HAP-1 (cell line): ENCODE measurements at regions not wholly inside any gene's neighbourhood (a gene's known extent, or its start where the extent isn't known, plus 50 kb on each side); places are given as distances from the start of the nearest gene placed in this dataset.
"Not testable (repeated sequence)": the region's sequence is repeated elsewhere in the genome, so short reads cannot be mapped to it uniquely, and the experiment has no call there.

Experiments
- DNase-seq, 2 experiments: peaks; one replicate each; pipeline ENCODE4 v3.0.0-alpha.2; 2016 to 2020; ENCODE audit warnings: low spot score in 2 of 2
- H3K27me3 ChIP-seq: fragments of 250-450 bp; sonication (Bioruptor Pico); 2 replicates; pipeline ENCODE4 v1.5.1; 2020; ENCODE audit warnings: low read depth, mild to moderate bottlenecking, moderate library complexity
- H3K36me3 ChIP-seq: fragments of 250-450 bp; sonication (Bioruptor Pico); replicated peaks from 2 replicates; pipeline ENCODE4 v1.5.1; 2020; ENCODE audit warnings: mild to moderate bottlenecking
- H3K4me1 ChIP-seq: fragments of 250-450 bp; sonication (Bioruptor Pico); 2 replicates; pipeline ENCODE4 v1.5.1; 2020; ENCODE audit warnings: mild to moderate bottlenecking
- H3K4me3 ChIP-seq: fragments of 250-450 bp; sonication (Bioruptor Pico); 2 replicates; pipeline ENCODE4 v1.5.1; 2020; ENCODE audit warnings: mild to moderate bottlenecking, moderate library complexity
- H3K9me3 ChIP-seq: fragments of 250-450 bp; sonication (Bioruptor Pico); 2 replicates; pipeline ENCODE4 v1.5.1; 2020; ENCODE audit warnings: mild to moderate bottlenecking, moderate library complexity
- in situ Hi-C: fragments of 300-500 bp; cut with MboI; formaldehyde crosslinking; loops from 3 replicates; pipeline ENCODE4 v1.14.3; 2020; ENCODE audit warnings: low sequenced_read_pairs, inconsistent platforms, mixed read lengths

DNA sequence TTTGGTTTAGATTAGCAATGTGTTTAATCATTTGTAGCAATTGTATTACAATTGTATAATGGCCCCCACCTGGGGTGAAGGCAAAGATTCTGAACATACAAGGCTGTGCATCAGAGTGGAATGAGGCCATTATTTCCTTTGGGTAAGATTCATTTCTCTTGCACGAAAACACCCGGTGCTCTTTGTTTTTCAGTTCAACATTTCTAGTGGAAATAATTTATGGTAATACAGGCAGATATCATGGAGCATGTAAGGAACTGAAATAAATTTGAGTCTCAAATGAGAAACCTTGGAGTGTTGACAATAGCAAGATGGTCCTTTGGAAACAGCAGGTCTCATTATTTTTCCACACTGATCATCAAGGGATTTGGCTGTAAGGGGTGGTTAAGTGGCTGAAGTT is 475.9 kb downstream of the GABRG2 start:
- Histone ChIP-seq H3K9me3 (no peaks in the 10 kb centered on the region), H3K4me3 (no peak overlapping the region), H3K4me1 (no peaks in the 10 kb centered on the region), H3K36me3 (no peaks in the 10 kb centered on the region), H3K27me3 (no peaks in the 10 kb centered on the region)
- no peak for DNase-seq
- in situ Hi-C loops, result no loop called here

DNA sequence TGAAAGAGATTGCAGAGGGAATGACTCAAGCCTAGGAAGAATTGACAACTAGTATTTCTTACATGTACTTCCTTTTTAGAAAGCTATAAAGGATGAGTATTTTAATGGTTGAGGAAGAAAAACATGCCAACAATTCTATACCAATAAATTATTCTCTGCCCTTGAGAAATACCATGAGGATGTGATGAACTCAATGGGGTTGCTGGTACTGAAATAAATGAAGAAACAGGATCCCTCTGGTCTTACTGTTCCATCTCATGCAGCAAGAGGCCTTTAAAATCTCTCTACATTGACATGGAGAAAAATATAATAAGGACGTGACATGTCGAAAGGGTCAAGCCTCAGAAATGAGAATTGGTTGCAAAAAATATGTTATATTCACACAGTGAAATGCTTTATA is 477.3 kb downstream of the GABRG2 start:
- in situ Hi-C loops, result no loop called here
- no peak for DNase-seq
- Histone ChIP-seq H3K36me3 (no peaks in the 10 kb centered on the region), H3K4me3 (no peak overlapping the region), H3K4me1 (no peaks in the 10 kb centered on the region), H3K27me3 (no peaks in the 10 kb centered on the region), H3K9me3 (no peaks in the 10 kb centered on the region)

DNA sequence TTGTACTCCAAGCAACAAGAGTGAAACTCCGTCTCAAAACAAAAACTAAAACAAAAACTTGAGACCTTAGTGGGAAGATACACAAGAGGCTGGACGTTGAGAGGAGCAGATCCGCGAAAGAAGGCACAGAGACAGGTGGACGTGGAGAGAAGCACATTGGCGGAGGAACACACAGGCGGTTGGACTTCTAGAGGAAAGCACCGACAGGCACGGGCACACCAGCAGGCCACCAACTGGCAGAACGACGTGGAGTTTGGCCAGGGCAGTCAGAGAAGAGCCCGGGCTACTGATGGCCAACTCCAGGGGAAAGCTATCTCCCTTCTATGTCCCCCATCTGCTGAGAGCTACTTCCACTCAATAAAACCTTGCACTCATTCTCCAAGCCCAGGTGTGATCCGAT is 482.7 kb downstream of the GABRG2 start:
- no peaks in the 10 kb centered on the region for H3K9me3 ChIP-seq
- no peaks in the 10 kb centered on the region for H3K4me1 ChIP-seq
- no peak overlapping the region for H3K4me3 ChIP-seq
- H3K27me3 ChIP-seq, result no peaks in the 10 kb centered on the region
- DNase-seq, result no peak
- no peaks in the 10 kb centered on the region for H3K36me3 ChIP-seq
- in situ Hi-C loops, result no loop called here

DNA sequence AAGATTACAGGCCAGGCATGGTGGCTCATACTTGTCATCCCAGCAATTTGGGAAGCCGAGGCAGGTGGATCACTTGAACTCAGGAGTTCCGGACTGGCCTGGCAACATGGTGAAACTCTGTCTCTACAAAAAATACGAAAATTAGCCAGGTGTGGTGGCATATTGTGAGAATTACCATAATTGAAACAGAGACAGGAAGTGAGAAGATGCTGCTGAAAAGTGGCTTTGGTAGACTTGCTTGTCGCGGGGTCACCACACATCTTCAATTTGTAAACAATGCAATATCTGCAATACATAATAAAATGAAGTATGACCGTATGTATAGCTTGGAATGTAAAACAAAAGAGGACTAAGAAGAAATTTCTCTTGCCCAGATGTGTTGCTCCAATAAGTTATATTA is 490.5 kb downstream of the GABRG2 start:
- H3K27me3 ChIP-seq, result no peaks in the 10 kb centered on the region
- H3K4me3 ChIP-seq, result no peak overlapping the region
- in situ Hi-C loops, result no loop called here
- no peak for DNase-seq
- no peaks in the 10 kb centered on the region for H3K4me1 ChIP-seq
- no peaks in the 10 kb centered on the region for H3K36me3 ChIP-seq
- H3K9me3 ChIP-seq, result no peaks in the 10 kb centered on the region

DNA sequence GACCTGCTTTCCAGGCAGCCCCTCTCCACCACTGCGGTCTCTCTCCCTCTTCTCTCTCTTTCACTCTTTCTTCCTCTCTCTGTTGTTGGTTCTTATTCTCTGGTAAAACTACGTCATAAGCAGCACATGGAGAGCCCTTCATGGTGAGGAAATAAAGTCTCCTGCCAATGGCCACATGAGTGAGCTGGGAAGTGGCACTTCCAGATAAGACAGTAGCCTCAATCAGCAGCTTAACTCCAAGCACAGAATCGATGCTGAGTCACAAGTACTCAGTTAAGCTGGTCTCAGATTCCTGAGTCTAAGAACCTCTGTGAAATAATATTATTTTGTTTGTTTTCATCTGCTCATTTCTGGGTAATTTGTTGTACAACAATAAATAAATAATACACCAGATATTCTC is 500.1 kb downstream of the GABRG2 start:
- in situ Hi-C loops, result no loop called here
- no peak for DNase-seq
- no peak overlapping the region for H3K4me3 ChIP-seq
- no peaks in the 10 kb centered on the region for H3K27me3 ChIP-seq
- no peaks in the 10 kb centered on the region for H3K36me3 ChIP-seq
- no peaks in the 10 kb centered on the region for H3K9me3 ChIP-seq
- H3K4me1 ChIP-seq, result no peaks in the 10 kb centered on the region

DNA sequence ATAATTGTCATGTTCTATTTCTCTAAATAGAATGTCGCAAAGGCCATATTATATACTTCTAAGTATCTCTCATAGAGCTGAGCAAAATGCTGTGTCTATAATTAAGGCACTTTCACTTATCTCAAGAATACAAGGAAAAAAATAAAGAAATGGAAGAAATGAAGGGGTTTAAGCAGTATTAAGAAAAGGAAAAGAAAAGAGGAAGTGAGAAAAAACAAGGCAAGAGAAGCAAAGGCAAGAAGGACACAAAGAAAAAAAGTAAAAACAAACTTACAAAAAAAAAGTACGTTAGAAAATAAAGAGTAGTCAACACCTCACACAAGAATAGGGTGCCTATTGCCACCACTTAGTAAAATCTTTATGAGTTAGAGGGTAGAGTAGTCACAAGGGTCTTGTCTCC is 506.2 kb downstream of the GABRG2 start:
- no peaks in the 10 kb centered on the region for H3K27me3 ChIP-seq
- no peaks in the 10 kb centered on the region for H3K36me3 ChIP-seq
- no peaks in the 10 kb centered on the region for H3K9me3 ChIP-seq
- no peak for DNase-seq
- in situ Hi-C loops, result no loop called here
- no peak overlapping the region for H3K4me3 ChIP-seq
- no peaks in the 10 kb centered on the region for H3K4me1 ChIP-seq

DNA sequence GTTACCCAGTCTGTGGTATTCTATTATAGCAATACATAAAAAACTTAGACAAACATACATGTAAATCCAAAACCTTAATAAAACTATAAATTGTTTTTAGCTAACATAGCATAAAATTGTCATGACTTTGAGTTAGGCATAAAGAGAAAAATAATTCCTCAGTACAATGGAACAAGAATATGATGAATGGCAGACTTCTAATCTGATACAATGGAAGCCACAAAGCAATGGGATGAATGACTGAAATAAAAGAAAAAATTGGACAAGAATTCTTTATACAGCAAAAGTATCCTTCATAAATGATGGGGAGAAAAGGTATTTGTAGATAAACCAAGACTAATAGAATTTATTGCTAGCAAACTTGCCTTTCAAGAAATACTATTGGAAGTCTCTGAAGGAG is 524.2 kb downstream of the GABRG2 start:
- DNase-seq, result no peak
- in situ Hi-C loops, result no loop called here
- no peaks in the 10 kb centered on the region for H3K36me3 ChIP-seq
- H3K4me3 ChIP-seq, result no peak overlapping the region
- no peaks in the 10 kb centered on the region for H3K27me3 ChIP-seq
- H3K9me3 ChIP-seq, result no peaks in the 10 kb centered on the region
- no peaks in the 10 kb centered on the region for H3K4me1 ChIP-seq

DNA sequence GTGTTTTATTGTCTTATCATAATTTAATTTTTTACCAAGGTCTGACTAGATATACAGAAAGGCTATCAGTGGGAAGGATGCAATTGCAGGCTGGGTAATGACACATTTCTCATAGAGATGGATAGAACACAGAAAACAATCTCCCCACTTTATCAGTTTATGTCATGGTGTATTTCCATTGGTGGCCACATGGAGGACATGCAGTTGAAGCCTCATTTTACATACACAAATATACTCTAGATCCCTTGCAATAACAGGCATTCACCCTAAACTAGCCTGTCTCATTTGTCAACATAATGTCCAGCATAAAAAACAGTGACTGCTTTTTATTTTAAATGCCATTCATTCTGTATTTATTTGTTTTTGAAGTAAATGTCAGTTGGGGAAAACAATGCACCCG is 526.3 kb downstream of the GABRG2 start:
- no peaks in the 10 kb centered on the region for H3K36me3 ChIP-seq
- no peaks in the 10 kb centered on the region for H3K9me3 ChIP-seq
- in situ Hi-C loops, result no loop called here
- DNase-seq, result no peak
- H3K4me1 ChIP-seq, result no peaks in the 10 kb centered on the region
- no peaks in the 10 kb centered on the region for H3K27me3 ChIP-seq
- no peak overlapping the region for H3K4me3 ChIP-seq

DNA sequence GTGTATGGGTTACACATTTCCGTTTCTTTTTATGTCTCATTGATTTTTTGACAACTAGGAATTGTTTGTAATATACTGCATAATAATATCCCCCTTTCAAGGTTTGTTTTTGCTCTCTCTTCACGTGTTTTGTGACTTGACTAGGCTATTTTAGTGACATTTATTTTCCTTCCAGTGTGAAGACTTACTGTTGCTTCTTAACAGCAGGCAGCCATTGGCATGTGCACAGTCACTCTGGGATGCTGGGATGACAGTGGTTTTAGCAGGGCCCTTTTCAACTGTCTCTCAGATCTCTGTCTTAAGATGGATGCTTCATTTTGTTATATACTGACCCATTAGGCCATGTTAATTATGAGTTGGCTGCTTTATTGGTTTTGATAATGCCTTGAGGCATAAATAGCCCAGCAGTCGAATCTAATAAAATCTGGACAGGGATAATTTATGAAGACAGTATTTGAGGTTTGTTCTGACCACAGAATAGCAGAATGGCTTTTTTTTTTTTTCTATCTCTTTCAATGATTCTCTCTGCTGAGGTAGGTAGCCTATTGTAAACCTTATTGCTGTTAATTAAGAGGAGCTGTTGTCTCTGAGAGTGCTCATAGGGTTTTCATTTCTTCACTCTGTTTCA is 536.0 kb downstream of the GABRG2 start:
- Histone ChIP-seq H3K27me3 (no peaks in the 10 kb centered on the region), H3K4me1 (no peaks in the 10 kb centered on the region), H3K9me3 (no peaks in the 10 kb centered on the region), H3K4me3 (no peak overlapping the region), H3K36me3 (no peaks in the 10 kb centered on the region)
- in situ Hi-C loops, result no loop called here
- no peak for DNase-seq

DNA sequence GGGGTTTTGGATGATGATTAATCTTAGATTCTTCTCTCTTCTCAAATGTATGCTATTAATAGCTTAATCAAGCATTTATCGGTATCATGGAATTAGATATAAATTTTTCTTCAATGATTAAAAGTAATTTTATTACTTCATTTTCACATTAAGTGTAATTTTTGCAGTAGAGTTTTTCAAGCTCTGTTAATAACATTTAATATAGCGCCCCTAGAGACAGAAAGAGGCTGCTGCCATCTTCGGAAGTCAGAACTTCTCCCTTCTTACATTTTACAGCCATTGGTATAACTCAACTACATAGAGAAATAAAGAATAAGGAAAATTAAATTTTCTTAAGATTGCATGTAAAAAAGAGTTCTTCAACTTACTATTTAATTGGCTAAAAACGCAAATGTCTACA is 540.3 kb downstream of the GABRG2 start:
- in situ Hi-C loops, result no loop called here

DNA sequence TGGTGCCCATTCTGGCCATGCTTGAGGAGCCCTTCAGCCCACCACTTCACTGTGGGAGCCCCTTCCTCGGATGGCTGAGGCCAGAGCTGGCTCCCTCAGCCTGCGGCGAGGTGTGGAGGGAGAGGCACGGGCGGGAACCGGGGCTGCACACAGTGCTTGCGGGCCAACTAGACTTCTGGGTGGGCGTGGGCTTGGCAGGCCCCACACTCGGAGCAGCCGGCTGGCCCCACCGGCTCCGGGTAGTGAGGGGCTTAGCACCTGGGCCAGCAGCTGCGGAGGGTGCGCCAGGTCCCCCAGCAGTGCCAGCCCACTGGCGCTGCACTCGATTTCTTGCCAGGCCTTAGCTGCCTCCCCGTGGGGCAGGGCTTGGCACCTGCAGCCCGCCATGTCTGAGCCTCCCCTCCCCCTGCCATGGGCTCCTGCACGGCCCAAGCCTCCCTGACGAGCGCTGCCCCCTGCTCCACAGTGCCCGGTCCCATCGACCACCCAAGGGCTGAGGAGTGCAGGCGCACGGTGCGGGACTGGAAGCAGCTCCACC is 554.2 kb downstream of the GABRG2 start:
- H3K4me1 ChIP-seq, in situ Hi-C loops, DNase-seq, H3K4me3 ChIP-seq, H3K27me3 ChIP-seq, H3K36me3 ChIP-seq, H3K9me3 ChIP-seq: not testable (repeated sequence)

More for the DNA sequence above, 540.3 kb downstream of the GABRG2 start:
- Histone ChIP-seq H3K36me3 (no peaks in the 10 kb centered on the region), H3K4me3 (no peak overlapping the region), H3K27me3 (no peaks in the 10 kb centered on the region), H3K4me1 (no peaks in the 10 kb centered on the region), H3K9me3 (no peaks in the 10 kb centered on the region)
- no peak for DNase-seq

DNA sequence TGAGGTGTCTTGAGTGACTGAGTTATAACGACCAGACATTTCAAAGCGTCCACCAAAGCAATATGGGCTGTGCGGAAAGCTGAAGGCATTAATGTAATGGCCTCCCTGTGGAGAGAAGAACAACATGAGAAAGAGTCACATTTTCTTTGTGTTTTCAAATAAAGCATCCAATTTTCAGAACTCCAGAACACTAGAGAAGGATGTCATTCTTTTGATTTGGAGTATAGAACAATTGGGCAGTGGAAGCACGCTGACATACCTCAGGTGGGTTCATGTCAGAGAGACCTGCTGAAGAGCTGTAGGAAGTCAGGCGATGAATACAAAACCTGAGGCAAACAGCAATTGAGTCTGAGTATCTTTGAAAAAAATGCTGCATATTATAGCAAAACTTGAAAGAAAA is 556.5 kb downstream of the GABRG2 start:
- in situ Hi-C loops, result no loop called here
- H3K4me1 ChIP-seq, result no peaks in the 10 kb centered on the region

DNA sequence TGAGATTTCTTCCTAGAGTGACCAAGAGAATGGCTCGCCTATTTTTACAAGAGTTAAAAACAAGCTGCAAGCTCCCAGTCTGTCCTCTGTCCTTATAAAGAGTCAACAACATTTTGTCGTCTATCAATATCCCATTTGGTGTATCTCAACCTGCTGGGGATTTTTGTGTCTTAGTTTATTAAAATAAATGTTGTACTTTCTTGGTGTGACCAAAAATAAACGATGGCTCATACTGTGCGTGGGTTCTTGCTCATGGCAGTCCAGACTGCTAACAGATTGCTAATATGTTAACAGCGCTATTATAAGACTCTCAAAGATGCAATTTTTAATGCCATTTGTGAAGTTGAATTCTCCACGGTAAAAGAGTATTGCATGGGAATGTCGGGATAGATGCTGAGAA is 569.9 kb downstream of the GABRG2 start:
- Histone ChIP-seq H3K4me3 (no peak overlapping the region), H3K36me3 (no peaks in the 10 kb centered on the region), H3K27me3 (no peaks in the 10 kb centered on the region), H3K4me1 (no peaks in the 10 kb centered on the region), H3K9me3 (no peaks in the 10 kb centered on the region)
- in situ Hi-C loops, result no loop called here
- no peak for DNase-seq

More for the DNA sequence above, 556.5 kb downstream of the GABRG2 start:
- no peak for DNase-seq
- no peak overlapping the region for H3K4me3 ChIP-seq
- no peaks in the 10 kb centered on the region for H3K27me3 ChIP-seq
- no peaks in the 10 kb centered on the region for H3K36me3 ChIP-seq
- no peaks in the 10 kb centered on the region for H3K9me3 ChIP-seq

DNA sequence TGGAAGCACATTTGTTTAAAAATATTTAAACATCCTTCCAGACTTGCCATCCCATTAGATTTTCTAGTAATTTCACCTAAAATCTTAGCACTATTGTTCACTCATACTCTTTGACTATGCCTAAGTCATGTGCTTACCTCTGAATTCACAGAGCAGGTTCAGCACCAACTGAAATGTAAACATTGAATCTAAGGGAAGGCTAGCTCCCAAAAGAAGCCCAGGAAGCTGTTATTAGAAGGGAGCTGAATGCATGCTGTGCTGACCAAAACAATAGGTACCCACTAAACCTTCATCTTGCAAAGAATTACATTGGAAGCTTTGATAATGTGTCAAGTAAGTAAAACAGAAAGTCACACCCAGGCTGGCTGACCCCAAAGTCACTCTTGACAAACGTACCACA is 571.3 kb downstream of the GABRG2 start:
- no peak for DNase-seq
- no peaks in the 10 kb centered on the region for H3K27me3 ChIP-seq
- no peaks in the 10 kb centered on the region for H3K36me3 ChIP-seq
- no peak overlapping the region for H3K4me3 ChIP-seq
- in situ Hi-C loops, result no loop called here
- H3K4me1 ChIP-seq, result no peaks in the 10 kb centered on the region
- H3K9me3 ChIP-seq, result no peaks in the 10 kb centered on the region
